OCI-M1 (cell line): ENCODE measurements at regions not wholly inside any gene's neighbourhood (a gene's known extent, or its start where the extent isn't known, plus 50 kb on each side); places are given as distances from the start of the nearest gene placed in this dataset.
A peak's percentile ranks its signal among the peaks of the same experiment; 100 is the strongest.

Source experiments
- DNase-seq: peaks from one replicate; lab custom pipeline; 2025; lab: John Stamatoyannopoulos, UW

GRCh38 chr1:8115031-8115768, 89.1 kb upstream of the ERRFI1 start:
- no peak for DNase-seq

GRCh38 chr1:8113262-8114220, 87.4 kb upstream of the ERRFI1 start:
- no peak for DNase-seq

GRCh38 chr1:8112611-8113261, 86.6 kb upstream of the ERRFI1 start:
- DNase-seq, result no peak

GRCh38 chr1:8111560-8111959, 85.5 kb upstream of the ERRFI1 start:
- DNase-seq, result no peak

GRCh38 chr1:8109216-8109615, 83.1 kb upstream of the ERRFI1 start:
- DNase-seq, result no peak

- no peak for DNase-seq
Measured at GRCh38 chr1:8107897-8108296, 81.8 kb upstream of the ERRFI1 start.

- peak; percentile 32 for DNase-seq
Measured at GRCh38 chr1:8104278-8105236, 78.4 kb upstream of the ERRFI1 start.

- no peak for DNase-seq
Measured at GRCh38 chr1:8097908-8098307, 71.8 kb upstream of the ERRFI1 start.

- no peak for DNase-seq
Measured at GRCh38 chr1:8097077-8097799, 71.1 kb upstream of the ERRFI1 start.

GRCh38 chr1:8096105-8097011, 70.2 kb upstream of the ERRFI1 start:
- DNase-seq, result no peak

- DNase-seq, result no peak
Measured at GRCh38 chr1:8095584-8095983, 69.5 kb upstream of the ERRFI1 start.

- DNase-seq, result no peak
Measured at GRCh38 chr1:8094481-8095241, 68.6 kb upstream of the ERRFI1 start.

GRCh38 chr1:8093221-8093980, 67.3 kb upstream of the ERRFI1 start:
- DNase-seq, result no peak

- DNase-seq, result no peak
Measured at GRCh38 chr1:8092657-8093056, 66.5 kb upstream of the ERRFI1 start.

- peak; percentile 5 for DNase-seq
Measured at GRCh38 chr1:8091691-8092090, 65.6 kb upstream of the ERRFI1 start.

GRCh38 chr1:8090241-8090702, 64.2 kb upstream of the ERRFI1 start:
- DNase-seq, result no peak

- DNase-seq, result no peak
Measured at GRCh38 chr1:8089535-8090228, 63.6 kb upstream of the ERRFI1 start.
